NCI-H146 (cell line): ENCODE measurements at regions not wholly inside any gene's neighbourhood (a gene's known extent, or its start where the extent isn't known, plus 50 kb on each side); places are given as distances from the start of the nearest gene placed in this dataset.

Experiments used
- DNase-seq: peaks from one replicate; lab custom pipeline; 2025; lab: John Stamatoyannopoulos, UW

DNA sequence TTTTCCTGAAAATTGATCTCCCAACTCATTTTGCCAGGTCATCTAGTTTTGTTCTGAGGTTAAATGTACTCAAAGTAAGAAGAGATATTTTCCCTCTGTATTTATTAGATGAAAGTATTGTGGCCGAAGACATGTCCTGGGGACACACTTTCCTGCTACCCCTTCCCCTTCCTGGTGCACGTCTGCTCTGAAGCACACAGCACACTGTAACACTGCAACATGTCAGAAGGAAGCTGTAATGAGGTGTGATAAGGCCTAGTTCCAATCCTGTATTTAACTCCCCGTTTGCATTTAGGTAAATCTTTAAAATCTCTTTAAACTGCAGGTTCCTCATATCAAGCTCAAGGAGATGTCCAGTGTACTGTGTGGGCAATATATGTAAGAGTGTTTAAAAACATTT lies 99.4 kb downstream of the HDGFL1 start:
- DNase-seq: no peak

DNA sequence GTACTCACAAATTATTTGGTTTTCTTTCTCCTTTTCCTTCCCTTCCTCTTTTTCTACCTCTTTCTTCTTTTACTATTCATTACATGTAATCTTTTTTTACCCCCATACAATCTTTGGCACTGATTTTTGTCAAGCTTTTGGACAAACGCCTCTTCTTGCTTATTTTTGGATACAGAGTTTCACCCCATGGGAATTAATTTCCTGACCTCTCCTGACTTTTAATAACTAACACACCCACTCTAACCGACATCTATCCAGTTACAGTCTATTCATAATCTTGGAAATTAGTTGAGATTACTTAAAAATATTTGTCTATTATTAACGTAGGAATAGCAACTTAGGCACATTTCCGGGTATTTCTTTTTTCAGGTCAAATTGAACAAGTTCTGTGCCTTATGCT lies 101.2 kb downstream of the HDGFL1 start:
- DNase-seq: no peak

DNA sequence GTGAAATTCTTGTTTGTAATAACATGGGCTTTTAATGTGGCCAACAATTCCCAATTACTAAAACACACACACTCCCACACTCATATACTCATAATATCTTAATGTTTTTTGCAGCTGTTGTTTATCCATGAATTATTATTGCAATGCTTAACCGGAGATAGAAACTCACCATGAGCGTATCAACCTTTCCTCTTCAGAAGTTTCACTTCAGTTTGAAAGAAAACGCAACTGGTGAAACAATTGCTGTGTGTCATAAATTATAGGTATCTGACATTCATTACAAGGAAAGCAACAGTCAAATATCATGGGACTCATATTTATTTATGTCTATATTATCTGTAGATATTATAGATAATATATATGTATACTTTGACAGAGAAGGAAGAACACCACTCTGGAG lies 104.1 kb downstream of the HDGFL1 start:
- no peak for DNase-seq

DNA sequence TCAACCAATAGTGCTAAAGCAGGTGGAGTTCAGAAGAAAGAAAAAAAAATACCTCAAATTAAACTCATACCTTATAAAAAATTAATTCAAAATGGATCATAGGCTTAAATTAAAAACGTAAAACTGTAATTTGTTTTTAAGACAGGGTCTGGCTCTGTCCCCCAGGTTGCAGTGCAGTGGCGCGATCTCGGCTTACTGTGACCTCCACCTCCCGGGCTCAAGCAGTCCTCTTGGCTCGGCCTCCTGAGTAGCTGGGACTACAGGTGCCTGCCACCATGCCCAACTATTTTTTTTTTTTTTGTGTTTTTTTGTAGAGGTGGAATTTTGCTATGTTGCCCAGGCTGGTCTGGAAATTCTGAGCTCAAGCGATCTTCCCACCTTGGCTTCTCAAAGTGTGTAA lies 111.6 kb downstream of the HDGFL1 start:
- DNase-seq: no peak

DNA sequence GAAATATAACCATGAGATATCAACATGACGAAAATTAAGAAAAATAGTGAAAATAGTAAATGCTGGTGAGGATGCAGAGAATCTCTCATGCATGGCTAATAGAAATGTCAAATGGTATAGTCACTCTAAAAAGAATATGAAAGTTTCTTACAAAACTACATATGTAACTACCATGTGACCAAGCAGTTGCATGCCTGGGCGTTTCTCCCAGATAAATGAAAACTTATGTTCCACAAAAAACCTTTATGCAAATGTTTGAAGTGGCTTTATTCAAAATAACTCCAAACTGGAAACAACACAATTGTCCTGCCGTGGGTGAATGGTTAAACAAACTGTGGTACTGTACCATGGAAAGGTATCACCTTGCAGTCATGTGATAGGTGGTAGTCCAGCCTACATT lies 112.4 kb downstream of the HDGFL1 start:
- DNase-seq: no peak

DNA sequence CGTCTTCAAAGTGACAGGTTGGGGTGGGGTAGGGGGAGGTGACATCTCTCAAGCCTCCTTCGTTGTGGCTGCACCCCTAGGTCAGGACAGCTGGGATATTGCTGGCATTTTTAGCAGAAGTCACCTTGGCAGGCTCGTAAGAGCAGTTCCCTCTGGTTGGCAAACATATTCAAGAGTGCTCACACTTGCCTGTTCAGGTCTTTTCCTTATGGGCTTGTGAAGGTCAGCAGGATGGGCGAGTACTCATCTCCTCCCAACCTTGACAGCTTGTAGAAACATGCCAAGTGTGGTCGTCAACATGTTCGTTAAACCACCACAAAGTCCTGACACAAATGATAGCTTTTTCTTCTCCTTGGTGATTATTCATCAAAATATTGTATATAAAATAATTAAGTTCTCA lies 113.6 kb downstream of the HDGFL1 start:
- no peak for DNase-seq

DNA sequence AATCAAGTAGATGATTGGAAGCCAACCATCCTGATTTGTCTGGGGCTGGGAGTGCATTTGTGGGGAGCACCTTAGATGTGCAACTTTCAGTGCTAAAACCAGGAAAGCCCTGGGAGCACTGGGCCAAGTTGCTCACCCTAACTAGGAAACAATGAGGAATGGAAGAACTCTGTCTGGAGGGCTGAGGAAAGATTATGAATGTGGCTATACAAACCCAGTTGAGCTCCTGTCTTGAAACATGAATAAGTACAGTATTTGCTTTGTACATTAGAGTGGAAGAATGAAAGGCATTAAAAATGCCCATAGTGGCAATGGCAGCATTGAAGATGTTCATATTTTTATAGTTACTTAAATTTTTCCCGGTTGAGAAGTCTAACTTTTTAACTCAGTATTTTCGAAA lies 121.1 kb downstream of the HDGFL1 start:
- no peak for DNase-seq

DNA sequence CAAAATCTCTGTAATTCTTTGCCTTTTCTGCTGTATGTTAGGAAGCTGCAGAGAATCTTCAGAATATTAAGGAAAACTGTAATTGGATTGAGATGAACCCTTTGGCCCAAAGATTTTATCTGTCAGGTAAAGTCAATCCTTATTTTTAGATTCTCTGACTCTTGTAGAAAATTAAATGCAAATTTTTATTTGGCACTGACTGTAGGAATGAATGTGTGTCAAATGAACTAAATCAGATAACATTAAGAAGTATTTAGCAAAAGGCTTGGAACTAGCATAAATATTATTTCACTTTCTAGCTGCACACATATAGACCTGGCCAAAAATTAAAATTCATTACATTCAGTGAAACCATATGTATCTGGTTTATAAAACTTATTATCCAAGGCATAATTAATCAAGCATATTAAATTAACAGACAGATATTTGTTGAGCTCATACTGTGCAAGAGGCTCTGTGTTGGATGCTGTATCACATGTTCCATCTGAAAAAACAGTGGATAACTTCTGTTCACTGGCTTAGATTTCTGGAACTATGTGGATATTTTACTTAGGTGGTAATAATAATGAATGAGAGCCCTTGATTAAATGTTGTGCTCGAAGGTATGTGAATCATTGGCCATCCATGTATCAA lies 124.8 kb downstream of the HDGFL1 start:
- DNase-seq: no peak

DNA sequence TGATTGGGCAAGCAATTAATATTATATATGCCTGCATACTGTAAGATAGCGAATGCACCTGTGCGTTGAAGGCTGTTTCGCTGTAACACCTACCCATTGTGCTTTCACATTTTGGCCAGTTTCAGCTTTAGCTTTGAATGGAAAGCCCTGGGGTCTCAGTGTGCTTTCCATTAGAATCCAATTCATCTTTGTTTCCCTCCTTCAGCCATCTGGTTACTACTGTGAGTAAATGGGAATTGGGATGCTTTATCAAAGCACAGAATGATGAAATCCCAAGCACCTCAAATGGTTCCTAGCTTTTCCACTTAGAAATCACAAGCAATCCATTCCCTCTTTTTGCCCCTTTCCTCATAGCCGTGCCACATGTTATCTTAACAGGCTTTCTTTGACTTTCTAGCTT lies 127.1 kb downstream of the HDGFL1 start:
- no peak for DNase-seq

DNA sequence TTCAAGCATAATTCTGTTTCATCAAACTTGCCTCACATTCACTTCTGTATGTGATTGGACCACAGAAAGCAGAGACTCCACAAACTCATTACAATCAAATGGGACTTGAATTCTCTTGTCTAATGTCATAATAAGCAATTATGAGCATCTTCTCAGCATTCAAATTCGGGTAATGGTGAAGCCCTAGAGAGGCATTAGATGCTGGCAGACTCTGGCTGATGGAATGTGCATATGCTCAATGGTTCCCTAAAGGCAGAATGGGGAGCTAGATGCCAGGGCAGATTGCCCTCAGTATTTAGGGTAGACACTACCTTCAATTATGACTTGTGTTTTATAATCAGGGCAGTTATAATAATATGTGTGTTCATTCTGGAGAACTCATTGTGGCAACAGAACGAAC lies 127.9 kb downstream of the HDGFL1 start:
- no peak for DNase-seq

DNA sequence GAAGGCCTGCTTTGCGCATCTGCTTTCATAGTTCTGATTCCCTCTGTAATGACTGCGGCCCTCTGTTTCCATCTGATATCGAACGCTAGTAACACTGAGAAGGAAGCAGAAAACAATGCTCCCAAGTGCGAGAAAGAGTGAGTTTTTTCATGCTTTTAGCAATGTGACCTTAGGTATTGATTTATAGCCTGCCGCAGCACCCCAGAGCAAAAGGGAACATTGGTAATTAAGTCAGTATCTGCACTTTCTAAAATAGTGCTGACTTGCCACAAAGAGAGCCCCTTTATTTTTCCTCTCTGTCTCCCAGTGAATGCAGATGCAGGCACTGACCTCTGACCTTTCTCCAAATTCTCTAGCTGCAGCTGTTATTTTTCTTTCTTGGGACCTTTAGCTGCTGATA lies 129.8 kb downstream of the HDGFL1 start:
- no peak for DNase-seq

DNA sequence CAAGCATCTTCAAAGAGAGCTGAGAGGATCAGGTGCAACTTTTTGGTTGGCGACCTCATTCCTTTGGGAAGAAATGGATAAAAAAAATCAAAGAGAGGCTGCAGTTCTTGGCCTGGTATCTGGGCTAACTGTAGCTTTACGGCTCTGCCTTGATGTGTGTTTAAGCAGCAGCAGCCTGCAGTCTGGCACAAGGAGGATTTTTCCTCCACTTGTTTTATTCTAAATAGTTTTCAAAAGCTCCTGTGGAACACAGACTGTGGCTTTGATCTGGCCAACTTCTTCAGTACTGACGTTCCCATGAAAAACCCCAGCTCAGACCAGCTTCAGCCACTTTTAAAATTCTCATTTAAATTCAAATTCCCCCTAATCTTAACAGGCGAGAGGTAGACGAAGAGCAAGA lies 137.3 kb downstream of the HDGFL1 start:
- DNase-seq: no peak

DNA sequence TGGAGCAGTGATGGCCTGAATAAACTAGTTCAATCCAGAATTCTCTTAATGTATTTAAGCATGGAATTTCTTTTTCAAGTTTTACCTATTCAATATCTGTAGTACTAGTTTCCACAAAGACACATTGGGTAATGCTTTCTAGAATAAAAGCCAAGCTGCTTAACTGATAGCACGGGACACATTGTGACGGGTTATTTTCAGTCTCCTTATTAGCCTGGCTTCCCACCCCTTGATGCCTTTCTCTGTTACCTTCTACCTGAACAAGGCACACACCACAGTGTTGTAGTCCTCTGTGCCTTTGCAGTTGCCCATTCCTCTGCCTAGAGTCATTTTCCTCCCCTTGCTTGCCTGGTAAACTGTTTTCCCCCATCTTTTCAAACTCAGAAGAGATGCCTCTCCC lies 139.1 kb downstream of the HDGFL1 start:
- no peak for DNase-seq

DNA sequence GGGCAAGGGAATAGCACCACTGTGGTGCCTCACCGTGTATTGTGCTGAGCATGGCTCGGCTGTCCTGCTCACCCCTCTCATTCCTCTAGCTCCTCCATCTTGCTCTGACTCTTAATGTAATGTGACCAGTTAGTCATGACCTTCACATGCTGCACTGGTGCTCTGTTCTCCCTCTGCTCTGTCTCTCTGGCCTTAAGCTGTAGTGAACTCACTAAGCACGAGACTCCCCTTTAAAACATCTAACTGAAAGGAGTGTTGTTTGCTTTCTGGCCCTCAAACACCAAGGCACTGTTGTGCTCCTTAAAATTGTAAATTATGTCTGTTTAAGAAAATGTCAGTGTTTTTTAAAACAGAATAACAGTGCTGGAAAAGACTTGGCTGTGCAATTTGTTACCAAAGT lies 140.4 kb downstream of the HDGFL1 start:
- DNase-seq: no peak

DNA sequence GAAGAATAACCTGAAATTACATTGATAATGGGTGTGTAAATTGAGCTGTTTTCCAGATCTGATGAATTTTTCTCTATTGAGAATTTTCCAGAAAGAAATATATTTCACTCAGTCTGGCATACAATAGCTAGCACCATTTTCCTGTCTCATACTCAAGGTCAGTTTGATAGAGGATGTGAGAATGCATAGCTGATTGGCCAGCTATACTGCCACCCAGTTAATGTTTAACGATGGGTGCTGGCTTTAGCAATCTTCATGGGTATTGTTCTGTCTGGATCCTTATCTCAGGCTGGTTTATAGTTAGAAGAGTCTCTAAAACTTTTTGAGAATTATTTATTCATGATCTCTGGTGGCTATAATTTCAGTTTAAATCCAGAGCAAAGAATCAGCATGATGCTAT lies 147.4 kb downstream of the HDGFL1 start:
- no peak for DNase-seq

DNA sequence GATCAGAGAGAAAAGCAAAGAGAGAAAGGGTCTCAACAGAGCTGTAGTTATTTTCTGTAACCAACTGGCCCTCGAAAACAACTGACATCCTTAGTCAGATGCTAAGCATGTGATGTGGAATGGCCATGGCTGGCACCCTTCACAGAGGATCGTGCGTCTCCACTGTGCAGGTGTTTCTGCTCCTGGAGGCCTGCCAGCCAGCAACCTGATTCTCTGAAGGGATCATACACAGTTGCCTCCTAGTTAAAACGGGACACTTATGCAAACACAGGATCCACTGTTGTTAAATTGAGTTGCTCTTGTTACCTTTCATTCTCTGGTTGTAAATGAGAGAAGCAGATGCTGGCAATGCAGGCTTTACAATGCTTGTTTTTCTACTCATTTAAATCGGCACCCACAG lies 148.5 kb downstream of the HDGFL1 start:
- DNase-seq: peak; percentile 89

DNA sequence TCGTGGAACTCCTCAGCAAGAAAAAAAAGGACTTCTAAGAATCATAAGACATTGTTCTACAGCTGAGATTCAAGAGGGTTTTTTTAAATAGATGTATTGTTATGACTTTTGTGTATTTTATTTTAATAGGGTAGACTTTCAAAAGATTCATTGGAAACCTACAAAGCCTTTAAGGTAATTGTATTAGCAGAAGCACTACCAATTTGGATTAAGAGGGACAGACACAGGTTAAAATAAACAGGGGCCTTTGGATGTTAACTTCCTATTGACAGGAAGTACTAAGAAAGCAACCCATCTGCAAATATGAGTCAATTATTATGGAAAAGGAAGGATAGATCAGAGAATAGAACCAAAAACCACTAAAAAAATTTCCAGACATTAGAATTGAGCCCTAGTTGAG lies 153.5 kb downstream of the HDGFL1 start:
- DNase-seq: no peak

DNA sequence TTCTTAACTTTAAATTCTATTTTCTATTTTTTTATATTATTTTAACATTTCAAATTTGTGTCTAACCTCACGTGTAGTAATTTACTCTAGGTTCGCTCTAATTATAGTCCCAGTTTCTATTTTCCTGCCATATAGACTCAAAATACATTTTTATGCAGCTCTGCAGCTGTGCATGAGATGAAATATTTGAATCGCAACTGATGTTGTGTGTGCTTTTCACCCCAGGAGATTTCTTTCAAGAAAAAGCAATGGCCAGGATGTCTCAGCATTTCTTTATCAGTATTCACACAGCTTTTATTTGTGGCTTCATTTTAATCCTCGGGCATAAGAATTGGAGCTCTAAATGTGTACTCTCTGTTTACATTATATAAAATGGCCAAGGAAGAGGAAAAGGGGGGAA lies 157.6 kb downstream of the HDGFL1 start:
- no peak for DNase-seq

DNA sequence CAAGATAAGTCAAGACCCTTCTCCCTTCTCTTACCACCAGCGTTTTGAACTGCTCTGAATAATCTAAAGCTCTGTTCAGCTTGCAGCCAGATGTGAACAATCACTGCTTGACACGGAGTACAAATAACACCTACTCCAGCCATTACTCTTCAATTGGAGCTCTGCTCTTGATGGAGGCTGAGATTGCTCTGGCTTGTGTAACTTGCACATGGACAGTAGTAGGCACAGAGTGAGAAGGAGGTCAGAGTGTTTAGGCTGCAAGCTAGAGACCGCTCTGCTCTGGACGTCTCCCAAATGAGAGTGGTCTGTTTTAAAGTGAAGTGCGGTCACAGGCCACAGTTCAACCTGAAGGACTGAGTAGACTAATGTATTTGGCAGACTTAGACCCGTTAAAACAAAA lies 158.3 kb downstream of the HDGFL1 start:
- no peak for DNase-seq

DNA sequence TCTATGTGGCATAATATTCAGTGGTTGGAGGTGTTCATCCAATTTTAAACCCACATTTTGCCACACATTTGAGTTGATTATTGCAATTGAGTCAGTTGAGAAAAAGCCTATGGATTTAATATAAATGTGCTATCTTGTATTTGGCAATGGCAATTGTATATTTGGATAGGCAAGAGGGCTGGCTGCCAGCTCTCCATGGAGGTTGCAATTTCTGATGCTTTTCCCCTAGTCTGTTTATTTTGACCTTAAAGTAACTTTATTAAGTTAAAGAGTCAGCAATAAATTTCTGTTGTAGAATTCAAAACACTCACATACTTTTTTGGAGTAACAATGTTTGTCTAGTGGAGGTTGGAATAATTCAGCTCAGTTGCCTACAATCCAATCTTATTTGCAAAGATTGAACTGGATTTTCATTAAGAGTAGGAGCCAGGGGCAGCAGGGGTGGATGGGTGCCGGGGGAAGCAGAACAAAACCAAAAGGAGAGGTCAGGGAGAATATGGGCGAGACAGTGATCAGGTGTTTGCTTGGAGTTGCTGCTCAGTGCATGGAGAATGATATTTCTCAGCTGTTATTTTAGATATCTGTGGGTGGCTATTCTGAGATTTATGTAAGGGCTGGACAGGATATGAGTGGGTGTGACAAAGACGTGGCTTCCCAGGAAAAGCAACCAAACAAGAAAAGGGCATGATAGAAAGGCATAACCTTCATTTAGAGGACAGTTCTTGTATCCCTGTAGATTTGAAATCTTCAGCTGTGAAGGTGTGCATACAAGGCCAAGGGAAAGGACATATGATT lies 163.0 kb downstream of the HDGFL1 start:
- DNase-seq: no peak

DNA sequence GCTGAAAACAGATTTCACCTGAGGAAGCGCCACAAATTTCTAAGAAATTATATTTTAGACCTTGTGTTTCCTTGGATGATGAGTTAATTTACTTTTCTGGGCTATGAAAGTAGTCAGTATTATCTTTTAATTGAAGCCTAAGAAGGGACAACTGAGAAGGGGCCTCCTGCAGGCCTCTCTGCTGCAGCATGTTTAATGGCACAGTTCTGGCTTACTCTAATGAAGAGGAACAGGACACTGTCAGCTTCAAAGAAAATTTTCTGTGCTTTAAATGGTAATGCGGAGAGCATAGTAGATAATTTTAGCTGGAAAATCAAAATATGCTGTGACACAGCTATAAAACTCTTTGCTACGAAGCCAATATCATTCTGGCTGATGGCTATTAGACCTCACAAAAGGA lies 167.4 kb downstream of the HDGFL1 start:
- DNase-seq: no peak

DNA sequence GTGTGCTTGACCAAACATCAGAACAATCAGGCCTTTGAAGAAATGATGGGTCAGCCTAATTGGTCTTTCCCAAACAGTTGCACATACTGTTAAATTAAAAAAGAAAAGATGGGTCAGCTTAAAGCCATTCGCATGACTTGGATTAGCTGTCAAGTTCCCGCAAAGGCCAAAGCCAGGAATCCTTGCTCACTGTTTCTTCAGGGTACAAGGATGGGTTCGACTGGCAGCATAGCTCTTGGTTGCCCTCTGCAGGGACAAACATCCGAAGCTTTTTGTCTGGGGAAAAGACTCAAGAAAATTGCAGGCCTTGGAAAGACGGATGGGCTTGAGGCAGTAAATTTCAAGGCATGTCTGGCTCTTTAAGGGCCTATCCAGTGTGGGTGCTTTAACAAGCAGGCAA lies 168.0 kb downstream of the HDGFL1 start:
- peak; percentile 37 for DNase-seq

DNA sequence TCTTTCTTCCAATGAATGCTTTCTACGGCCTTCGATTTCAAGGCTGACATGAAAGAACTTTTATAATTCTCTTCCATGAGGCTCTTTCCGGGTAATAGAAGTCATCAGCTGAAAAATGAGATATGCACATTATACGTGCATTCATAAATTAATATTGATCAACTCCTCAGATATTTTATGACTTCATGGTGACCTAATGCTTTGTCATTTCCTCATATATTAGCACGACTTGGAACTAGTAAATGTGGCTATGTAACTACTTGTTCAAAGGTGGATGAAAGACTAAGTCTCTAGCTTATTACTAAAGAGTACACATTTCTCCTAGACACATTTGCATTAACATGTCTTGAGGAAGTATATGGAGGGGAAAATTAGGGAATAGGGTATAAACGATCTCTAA lies 168.8 kb downstream of the HDGFL1 start:
- no peak for DNase-seq

DNA sequence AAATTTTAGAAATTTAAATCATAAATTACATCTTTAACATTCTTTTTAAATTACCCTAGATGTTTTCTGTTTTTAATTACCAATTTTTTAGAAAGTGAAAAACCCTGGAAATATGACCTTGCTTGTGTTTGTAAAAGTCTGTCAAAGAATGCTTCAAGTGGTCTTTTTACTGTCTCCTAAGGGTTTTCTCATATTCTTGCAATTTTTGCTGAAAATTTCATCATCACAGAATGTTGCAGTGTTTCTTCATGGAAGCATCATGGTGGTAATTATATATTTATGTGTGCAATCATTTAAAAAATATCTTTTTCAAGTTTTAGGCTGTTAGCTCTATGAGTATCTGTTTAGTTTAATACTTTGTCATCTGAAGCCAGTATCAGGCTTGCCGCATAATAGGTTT lies 178.2 kb downstream of the HDGFL1 start:
- DNase-seq: no peak
